Karpas-422 (cell line): ENCODE measurements at regions not wholly inside any gene's neighbourhood (a gene's known extent, or its start where the extent isn't known, plus 50 kb on each side); places are given as distances from the start of the nearest gene placed in this dataset.
"Not testable (repeated sequence)": the region's sequence is repeated elsewhere in the genome, so short reads cannot be mapped to it uniquely, and the experiment has no call there.

Source experiments
- DNase-seq: peaks from one replicate; pipeline ENCODE4 v3.0.0-alpha.2; 2015
- H2AFZ ChIP-seq: fragments of 200-600 bp; sonication (generic); 2 replicates; pipeline ENCODE4 v1.6.1; 2014; ENCODE audit warnings: antibody characterized with exemption, low read length, mixed read lengths
- H3K27ac ChIP-seq: fragments of 200-600 bp; sonication (generic); 2 replicates; pipeline ENCODE4 v1.5.1; 2014; ENCODE audit warnings: mild to moderate bottlenecking, low read length, moderate library complexity
- H3K27me3 ChIP-seq: fragments of 200-600 bp; sonication (generic); 2 replicates; pipeline ENCODE4 v1.6.1; 2014; ENCODE audit warnings: low read length, mixed read lengths
- H3K36me3 ChIP-seq: fragments of 200-600 bp; sonication (generic); 2 replicates; pipeline ENCODE4 v1.6.1; 2014; ENCODE audit warnings: low read length, mixed read lengths; ENCODE audit not compliant: insufficient read depth
- H3K4me1 ChIP-seq: fragments of 200-600 bp; sonication (generic); 2 replicates; pipeline ENCODE4 v1.6.1; 2014; ENCODE audit warnings: mild to moderate bottlenecking, low read length, mixed read lengths
- H3K4me2 ChIP-seq: fragments of 200-600 bp; sonication (generic); 2 replicates; pipeline ENCODE4 v1.6.1; 2014; ENCODE audit warnings: low read length, low read depth, mild to moderate bottlenecking; ENCODE audit not compliant: poor library complexity, severe bottlenecking
- H3K4me3 ChIP-seq: fragments of 200-600 bp; sonication (generic); 2 replicates; pipeline ENCODE4 v1.5.1; 2014; ENCODE audit warnings: mild to moderate bottlenecking, antibody characterized with exemption, low read length, mixed read lengths
- H3K79me2 ChIP-seq: fragments of 200-600 bp; sonication (generic); 2 replicates; pipeline ENCODE4 v1.6.1; 2014; ENCODE audit warnings: mild to moderate bottlenecking, low read length, mixed read lengths
- H3K9ac ChIP-seq: fragments of 200-600 bp; sonication (generic); 2 replicates; pipeline ENCODE4 v1.6.0; 2014; ENCODE audit warnings: low read length
- H3K9me2 ChIP-seq: fragments of 200-600 bp; sonication (generic), shearing (Covaris generic); replicated peaks from 2 replicates; pipeline ENCODE4 v1.6.0; 2014; ENCODE audit warnings: mild to moderate bottlenecking, low read length, moderate library complexity; ENCODE audit not compliant: insufficient read depth
- H3K9me3 ChIP-seq: fragments of 300-700, 200-600 bp; sonication (generic); 2 replicates; pipeline ENCODE4 v1.6.1; 2014; ENCODE audit warnings: low read length, mixed read lengths
- H4K20me1 ChIP-seq: fragments of 200-600 bp; sonication (generic); 2 replicates; pipeline ENCODE4 v1.6.1; 2014; ENCODE audit warnings: mild to moderate bottlenecking, antibody characterized with exemption, low read length, low read depth; ENCODE audit not compliant: insufficient read depth

DNA sequence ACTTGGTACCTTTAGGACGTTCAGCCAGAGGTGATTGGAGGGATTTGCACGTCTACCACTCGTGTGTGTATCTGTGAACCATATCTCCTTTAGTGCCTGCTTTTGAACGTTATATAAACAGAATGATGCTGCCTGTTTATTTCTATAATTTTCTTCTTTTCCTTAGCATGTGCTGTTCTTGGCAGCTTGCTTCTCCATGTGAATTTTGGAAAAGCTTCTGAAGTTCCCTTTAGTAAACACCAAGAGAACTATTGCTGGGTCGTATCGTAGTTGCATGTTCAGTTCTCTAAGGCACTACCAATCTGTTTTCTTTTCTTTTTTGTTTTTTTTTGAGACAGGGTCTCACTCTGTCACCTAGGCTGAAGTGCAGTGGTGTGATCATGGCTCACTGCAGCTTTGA lies 73.8 kb upstream of the FANCC start:
- not testable (repeated sequence) for H3K9me3 ChIP-seq, H4K20me1 ChIP-seq, DNase-seq, H3K9me2 ChIP-seq, H3K27me3 ChIP-seq, H3K36me3 ChIP-seq, H3K79me2 ChIP-seq, H2AFZ ChIP-seq, H3K4me3 ChIP-seq, H3K27ac ChIP-seq, H3K4me1 ChIP-seq, H3K9ac ChIP-seq, H3K4me2 ChIP-seq

DNA sequence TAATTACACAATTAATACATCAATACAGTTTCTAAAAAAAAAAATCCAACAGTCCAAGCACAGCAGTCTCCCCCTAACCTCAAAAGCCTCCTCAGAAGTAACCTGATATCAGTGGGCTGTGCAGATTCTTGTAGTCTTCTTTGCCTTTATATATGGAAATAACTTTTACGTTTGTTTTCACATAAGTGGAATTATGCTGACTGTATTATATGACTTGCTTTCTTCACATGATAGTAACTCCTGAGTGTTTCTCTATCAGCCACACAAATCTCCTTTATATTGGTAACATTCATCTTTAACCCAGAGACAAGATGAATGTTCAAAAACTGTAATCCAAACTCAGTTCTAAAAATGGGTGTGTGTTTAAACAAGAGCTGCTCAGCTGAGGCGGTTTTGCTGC lies 71.9 kb upstream of the FANCC start:
- Histone ChIP-seq H3K4me3 (no peak overlapping the region), H2AFZ (no peak overlapping the region), H3K4me1 (no peaks in the 10 kb centered on the region), H3K9me3 (no peaks in the 10 kb centered on the region), H3K27me3 (no peaks in the 10 kb centered on the region), H4K20me1 (no peaks in the 10 kb centered on the region), H3K27ac (no peak overlapping the region), H3K79me2 (no peaks in the 10 kb centered on the region), H3K4me2 (no peak overlapping the region), H3K9me2 (no peaks in the 10 kb centered on the region), H3K36me3 (no peaks in the 10 kb centered on the region), H3K9ac (no peak overlapping the region)
- no peak for DNase-seq

- H3K9ac ChIP-seq: no peak overlapping the region
- H3K4me2 ChIP-seq: no peak overlapping the region
- H3K9me3 ChIP-seq: no peaks in the 10 kb centered on the region
- no peaks in the 10 kb centered on the region for H3K4me1 ChIP-seq
- no peaks in the 10 kb centered on the region for H4K20me1 ChIP-seq
- H3K27me3 ChIP-seq: no peaks in the 10 kb centered on the region
- H3K4me3 ChIP-seq: no peak overlapping the region
- DNase-seq: no peak
- H3K79me2 ChIP-seq: no peaks in the 10 kb centered on the region
- no peaks in the 10 kb centered on the region for H3K36me3 ChIP-seq
- no peak overlapping the region for H3K27ac ChIP-seq
- no peaks in the 10 kb centered on the region for H3K9me2 ChIP-seq
- no peak overlapping the region for H2AFZ ChIP-seq
Measured at GRCh38 chr9:95386843-95387242, 69.3 kb upstream of the FANCC start.

GRCh38 chr9:95385521-95385920 lies 68.0 kb upstream of the FANCC start:
- no peaks in the 10 kb centered on the region for H3K9me3 ChIP-seq
- H4K20me1 ChIP-seq: no peaks in the 10 kb centered on the region
- H3K36me3 ChIP-seq: no peaks in the 10 kb centered on the region
- no peaks in the 10 kb centered on the region for H3K79me2 ChIP-seq
- H2AFZ ChIP-seq: no peak overlapping the region
- H3K4me1 ChIP-seq: no peaks in the 10 kb centered on the region
- H3K4me3 ChIP-seq: no peak overlapping the region
- no peaks in the 10 kb centered on the region for H3K27me3 ChIP-seq
- DNase-seq: no peak
- no peaks in the 10 kb centered on the region for H3K9me2 ChIP-seq
- no peak overlapping the region for H3K27ac ChIP-seq
- no peak overlapping the region for H3K9ac ChIP-seq
- no peak overlapping the region for H3K4me2 ChIP-seq

- DNase-seq: no peak
- Histone ChIP-seq H3K27ac (no peak overlapping the region), H3K36me3 (no peaks in the 10 kb centered on the region), H3K27me3 (no peaks in the 10 kb centered on the region), H3K4me3 (no peak overlapping the region), H3K4me1 (no peaks in the 10 kb centered on the region), H3K9me2 (no peaks in the 10 kb centered on the region), H3K9me3 (no peaks in the 10 kb centered on the region), H4K20me1 (no peaks in the 10 kb centered on the region), H3K4me2 (no peak overlapping the region), H3K9ac (no peak overlapping the region), H3K79me2 (no peaks in the 10 kb centered on the region), H2AFZ (no peak overlapping the region)
Measured at GRCh38 chr9:95383845-95384244, 66.3 kb upstream of the FANCC start.

- Histone ChIP-seq H3K4me3 (no peak overlapping the region), H3K27me3 (no peaks in the 10 kb centered on the region), H3K27ac (no peak overlapping the region), H3K4me2 (no peak overlapping the region), H3K9me2 (no peaks in the 10 kb centered on the region), H4K20me1 (no peaks in the 10 kb centered on the region), H3K4me1 (no peaks in the 10 kb centered on the region), H2AFZ (no peak overlapping the region), H3K79me2 (no peaks in the 10 kb centered on the region), H3K9me3 (no peaks in the 10 kb centered on the region), H3K9ac (no peak overlapping the region), H3K36me3 (no peaks in the 10 kb centered on the region)
- DNase-seq: no peak
Measured at GRCh38 chr9:95383185-95383676, 65.7 kb upstream of the FANCC start.

- Histone ChIP-seq H3K9me2 (no peaks in the 10 kb centered on the region), H3K4me2 (no peak overlapping the region), H3K9ac (no peak overlapping the region), H4K20me1 (no peaks in the 10 kb centered on the region), H3K27ac (no peak overlapping the region), H3K4me3 (no peak overlapping the region), H3K27me3 (no peaks in the 10 kb centered on the region), H3K9me3 (no peaks in the 10 kb centered on the region), H3K4me1 (no peaks in the 10 kb centered on the region), H2AFZ (no peak overlapping the region), H3K36me3 (no peaks in the 10 kb centered on the region), H3K79me2 (no peaks in the 10 kb centered on the region)
- no peak for DNase-seq
Measured at GRCh38 chr9:95382433-95382832, 64.9 kb upstream of the FANCC start.

DNA sequence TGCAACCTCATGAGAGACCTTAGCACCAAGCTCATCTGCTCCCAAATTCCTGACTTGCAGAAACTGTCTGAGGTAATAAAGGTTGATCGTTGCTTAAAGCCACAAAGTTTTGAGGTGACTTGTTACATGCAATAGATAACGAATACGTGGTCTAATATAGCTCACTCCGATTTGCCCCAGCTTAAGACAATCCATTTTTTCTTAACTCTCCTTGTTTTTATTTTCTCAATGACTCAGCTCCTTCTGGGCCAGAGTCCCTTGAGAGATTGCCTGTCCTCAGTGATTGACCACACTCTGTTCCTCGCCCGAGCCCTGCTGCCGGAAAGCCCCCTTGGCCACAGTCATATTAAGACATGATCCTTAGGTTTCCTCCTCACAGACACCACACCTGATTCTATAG lies 63.7 kb upstream of the FANCC start:
- Histone ChIP-seq H3K9me3 (no peaks in the 10 kb centered on the region), H3K9ac (no peak overlapping the region), H2AFZ (no peak overlapping the region), H3K4me3 (no peak overlapping the region), H4K20me1 (no peaks in the 10 kb centered on the region), H3K27me3 (no peaks in the 10 kb centered on the region), H3K4me2 (no peak overlapping the region), H3K27ac (no peak overlapping the region), H3K9me2 (no peaks in the 10 kb centered on the region), H3K4me1 (no peaks in the 10 kb centered on the region), H3K36me3 (no peaks in the 10 kb centered on the region), H3K79me2 (no peaks in the 10 kb centered on the region)
- DNase-seq: no peak

DNA sequence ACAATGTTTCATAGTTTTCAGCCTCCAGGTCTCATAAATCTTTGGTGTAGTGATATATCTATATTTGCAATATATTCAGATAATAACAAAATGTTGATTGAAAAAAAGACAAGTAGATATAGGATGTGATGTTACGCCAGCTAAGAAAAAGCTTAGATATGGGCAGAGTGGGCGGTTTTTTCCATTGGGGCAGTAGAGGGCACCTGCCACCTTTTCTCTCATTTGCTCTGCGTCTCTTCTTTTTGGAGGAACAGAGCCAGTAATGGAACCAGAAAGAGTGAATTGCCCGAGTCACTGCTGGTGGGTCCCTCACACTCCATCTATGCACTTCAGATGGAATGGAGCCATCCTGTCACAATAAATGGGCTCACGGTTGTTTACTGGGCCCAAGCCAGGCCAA lies 62.1 kb upstream of the FANCC start:
- Histone ChIP-seq H2AFZ (no peak overlapping the region), H3K9ac (no peak overlapping the region), H3K27ac (no peak overlapping the region), H3K79me2 (no peaks in the 10 kb centered on the region), H3K9me2 (no peaks in the 10 kb centered on the region), H3K4me3 (no peak overlapping the region), H3K4me2 (no peak overlapping the region), H3K27me3 (no peaks in the 10 kb centered on the region), H3K4me1 (no peaks in the 10 kb centered on the region), H4K20me1 (no peaks in the 10 kb centered on the region), H3K36me3 (no peaks in the 10 kb centered on the region), H3K9me3 (no peaks in the 10 kb centered on the region)
- DNase-seq: peak; percentile 52
